ENCODE measurements at regions not wholly inside any gene's neighbourhood (a gene's known extent, or its start where the extent isn't known, plus 50 kb on each side); places are given as distances from the start of the nearest gene placed in this dataset.
"Not testable (repeated sequence)": the region's sequence is repeated elsewhere in the genome, so short reads cannot be mapped to it uniquely, and the experiment has no call there.

- no peak for DNase-seq (ENCODE audit: low spot score)
- Mint-ChIP-seq H3K9me3 (no peaks in the 10 kb centered on the region), H3K4me1 (ENCODE audit: low read depth) (no peaks in the 10 kb centered on the region), H3K27ac (no peak overlapping the region), H3K27me3 (ENCODE audit: low read depth) (peaks cover 2% of the 10 kb centered on the region), H3K36me3 (ENCODE audit: low read depth) (no peaks in the 10 kb centered on the region), H3K4me3 (ENCODE audit: low read depth) (no peak overlapping the region)
- intact Hi-C loops (cut with micrococcal nuclease) = no loop called here
Observed at GRCh38 chr12:103011974-103012763, 54.7 kb downstream of the ASCL1 start.

- H3K27ac Mint-ChIP-seq = no peak overlapping the region
- H3K27me3 Mint-ChIP-seq (ENCODE audit: low read depth) = peaks cover 2% of the 10 kb centered on the region
- no peak overlapping the region for H3K4me3 Mint-ChIP-seq (ENCODE audit: low read depth)
- no peaks in the 10 kb centered on the region for H3K4me1 Mint-ChIP-seq (ENCODE audit: low read depth)
- intact Hi-C loops (cut with micrococcal nuclease) = no loop called here
- DNase-seq (ENCODE audit: low spot score) = no peak
- no peaks in the 10 kb centered on the region for H3K36me3 Mint-ChIP-seq (ENCODE audit: low read depth)
- H3K9me3 Mint-ChIP-seq = no peaks in the 10 kb centered on the region
Observed at GRCh38 chr12:103012884-103013283, 55.4 kb downstream of the ASCL1 start.

GRCh38 chr12:103013741-103014300, 56.3 kb downstream of the ASCL1 start:
- no peak overlapping the region for H3K27ac Mint-ChIP-seq
- H3K4me1 Mint-ChIP-seq (ENCODE audit: low read depth) = no peaks in the 10 kb centered on the region
- H3K27me3 Mint-ChIP-seq (ENCODE audit: low read depth) = peaks cover 2% of the 10 kb centered on the region
- H3K4me3 Mint-ChIP-seq (ENCODE audit: low read depth) = no peak overlapping the region
- no peak for DNase-seq (ENCODE audit: low spot score)
- intact Hi-C loops (cut with micrococcal nuclease) = no loop called here
- no peaks in the 10 kb centered on the region for H3K36me3 Mint-ChIP-seq (ENCODE audit: low read depth)
- no peaks in the 10 kb centered on the region for H3K9me3 Mint-ChIP-seq

DNA sequence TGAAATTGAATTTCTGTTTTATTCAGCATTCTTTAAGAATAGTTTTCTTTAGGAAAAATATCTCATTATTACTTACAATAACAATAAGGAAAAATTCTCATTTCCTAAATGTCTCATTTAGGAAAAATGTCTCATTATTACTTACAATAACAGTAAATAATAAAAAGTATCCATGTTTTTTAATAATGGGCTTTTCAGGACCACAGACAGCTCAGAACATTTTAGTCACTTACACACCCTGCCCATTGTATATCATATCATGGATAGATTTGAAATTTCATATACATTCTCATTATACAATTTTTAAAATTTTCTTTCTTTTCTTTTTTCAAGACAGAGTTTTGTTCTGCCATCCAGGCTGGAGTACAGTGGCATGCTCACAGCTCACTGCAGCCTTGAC, 58.9 kb downstream of the ASCL1 start:
- intact Hi-C loops (cut with micrococcal nuclease) = no loop called here
- H3K27ac Mint-ChIP-seq = no peak overlapping the region

DNA sequence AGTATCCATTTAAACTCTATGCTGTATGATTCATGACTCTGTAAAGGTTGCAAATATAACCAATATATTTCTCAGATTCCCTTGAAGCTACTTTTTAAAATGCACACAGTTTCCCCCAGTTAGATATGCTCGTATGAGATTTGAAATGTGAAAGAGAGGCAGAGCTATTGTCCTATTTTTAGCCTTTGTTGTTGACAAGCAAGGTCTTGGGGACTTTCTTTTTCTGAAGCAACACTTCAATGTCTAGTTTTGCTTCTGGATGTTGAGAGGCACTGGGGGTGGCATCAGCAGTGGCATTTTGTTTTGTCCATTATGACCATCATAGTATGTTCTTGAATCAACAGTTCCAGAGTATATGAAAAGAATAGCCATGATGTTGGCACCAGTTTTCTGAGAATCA, 63.4 kb downstream of the ASCL1 start:
- Mint-ChIP-seq H3K27me3 (ENCODE audit: low read depth) (no peaks in the 10 kb centered on the region), H3K4me1 (ENCODE audit: low read depth) (no peaks in the 10 kb centered on the region), H3K27ac (no peak overlapping the region), H3K9me3 (no peaks in the 10 kb centered on the region), H3K4me3 (ENCODE audit: low read depth) (no peak overlapping the region), H3K36me3 (ENCODE audit: low read depth) (no peaks in the 10 kb centered on the region)
- intact Hi-C loops (cut with micrococcal nuclease) = no loop called here
- DNase-seq (ENCODE audit: low spot score) = no peak

More for the DNA sequence above, 58.9 kb downstream of the ASCL1 start:
- no peak for DNase-seq (ENCODE audit: low spot score)
- no peaks in the 10 kb centered on the region for H3K4me1 Mint-ChIP-seq (ENCODE audit: low read depth)
- no peaks in the 10 kb centered on the region for H3K9me3 Mint-ChIP-seq
- H3K4me3 Mint-ChIP-seq (ENCODE audit: low read depth) = no peak overlapping the region
- no peaks in the 10 kb centered on the region for H3K36me3 Mint-ChIP-seq (ENCODE audit: low read depth)
- H3K27me3 Mint-ChIP-seq (ENCODE audit: low read depth) = peaks cover 2% of the 10 kb centered on the region

- no peaks in the 10 kb centered on the region for H3K27me3 Mint-ChIP-seq (ENCODE audit: low read depth)
- H3K9me3 Mint-ChIP-seq = no peaks in the 10 kb centered on the region
- H3K4me1 Mint-ChIP-seq (ENCODE audit: low read depth) = no peaks in the 10 kb centered on the region
- intact Hi-C loops (cut with micrococcal nuclease) = no loop called here
- no peak overlapping the region for H3K27ac Mint-ChIP-seq
- H3K36me3 Mint-ChIP-seq (ENCODE audit: low read depth) = no peaks in the 10 kb centered on the region
- H3K4me3 Mint-ChIP-seq (ENCODE audit: low read depth) = no peak overlapping the region
- DNase-seq (ENCODE audit: low spot score) = no peak
Observed at GRCh38 chr12:103021538-103022218, 64.2 kb downstream of the ASCL1 start.

DNA sequence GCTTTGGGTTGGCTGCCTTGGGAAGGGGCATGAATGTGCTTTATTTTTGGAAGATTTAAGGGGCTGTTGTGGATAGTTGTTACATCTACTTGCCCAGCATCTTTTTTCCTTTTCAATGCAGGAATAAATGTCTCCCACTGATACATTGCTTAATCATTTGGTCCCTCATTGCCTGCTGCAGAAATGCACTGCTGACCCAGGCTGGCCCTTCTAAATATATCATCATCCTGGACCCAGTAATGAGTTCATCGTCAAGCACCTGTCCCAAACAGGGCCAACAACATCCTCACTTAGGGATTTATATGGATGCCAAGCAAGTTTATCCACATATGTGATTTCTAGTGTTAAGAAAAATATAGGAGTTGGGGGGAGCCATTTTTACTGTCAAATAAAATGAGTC, 67.2 kb downstream of the ASCL1 start:
- intact Hi-C loops (cut with micrococcal nuclease) = no loop called here
- Mint-ChIP-seq H3K4me3 (ENCODE audit: low read depth) (no peak overlapping the region), H3K27me3 (ENCODE audit: low read depth) (no peaks in the 10 kb centered on the region), H3K4me1 (ENCODE audit: low read depth) (no peaks in the 10 kb centered on the region), H3K27ac (no peak overlapping the region), H3K9me3 (no peaks in the 10 kb centered on the region), H3K36me3 (ENCODE audit: low read depth) (no peaks in the 10 kb centered on the region)
- no peak for DNase-seq (ENCODE audit: low spot score)

- H3K4me1 Mint-ChIP-seq (ENCODE audit: low read depth); H3K9me3 Mint-ChIP-seq; H3K4me3 Mint-ChIP-seq (ENCODE audit: low read depth); intact Hi-C loops (cut with micrococcal nuclease); H3K27me3 Mint-ChIP-seq (ENCODE audit: low read depth); H3K27ac Mint-ChIP-seq; DNase-seq (ENCODE audit: low spot score); H3K36me3 Mint-ChIP-seq (ENCODE audit: low read depth): not testable (repeated sequence)
Observed at GRCh38 chr12:103026643-103027042, 69.2 kb downstream of the ASCL1 start.

GRCh38 chr12:103028881-103029639, 71.6 kb downstream of the ASCL1 start:
- H3K4me3 Mint-ChIP-seq (ENCODE audit: low read depth) = no peak overlapping the region
- no peak for DNase-seq (ENCODE audit: low spot score)
- no peaks in the 10 kb centered on the region for H3K27me3 Mint-ChIP-seq (ENCODE audit: low read depth)
- no peaks in the 10 kb centered on the region for H3K36me3 Mint-ChIP-seq (ENCODE audit: low read depth)
- intact Hi-C loops (cut with micrococcal nuclease) = no loop called here
- H3K27ac Mint-ChIP-seq = no peak overlapping the region
- H3K4me1 Mint-ChIP-seq (ENCODE audit: low read depth) = no peaks in the 10 kb centered on the region
- no peaks in the 10 kb centered on the region for H3K9me3 Mint-ChIP-seq

DNA sequence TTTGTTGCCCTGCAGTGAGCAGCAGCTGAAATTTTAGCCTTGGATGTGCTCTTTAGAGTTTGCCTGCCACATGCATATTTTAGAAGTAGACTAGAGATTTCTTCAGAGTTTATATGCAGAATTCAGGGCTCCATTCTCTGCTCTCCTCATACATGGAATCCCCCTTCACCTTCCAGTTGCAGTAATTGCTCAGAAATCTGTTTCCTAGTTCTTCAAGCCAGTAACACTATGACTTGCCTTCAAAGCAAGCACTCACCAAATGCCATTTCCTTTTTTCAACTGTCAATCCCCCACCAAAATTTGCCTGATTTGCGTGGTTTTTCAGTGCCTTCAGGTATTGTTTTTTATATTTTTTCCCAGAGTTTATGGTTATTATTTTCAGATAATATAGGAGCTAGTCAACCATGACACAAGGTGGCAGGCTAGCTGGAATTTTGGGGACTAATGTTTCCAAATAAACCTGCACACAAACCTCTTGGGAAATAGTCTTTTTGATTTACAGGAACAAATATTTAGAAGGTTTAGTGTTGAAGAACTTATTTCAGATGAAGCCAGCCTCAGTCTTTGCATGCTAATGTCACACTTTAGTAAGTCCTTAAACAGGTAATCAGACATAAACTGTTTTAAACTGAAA, 79.2 kb downstream of the ASCL1 start:
- Mint-ChIP-seq H3K27me3 (ENCODE audit: low read depth) (peaks cover 1% of the 10 kb centered on the region), H3K9me3 (no peaks in the 10 kb centered on the region), H3K36me3 (ENCODE audit: low read depth) (no peaks in the 10 kb centered on the region), H3K27ac (no peak overlapping the region), H3K4me3 (ENCODE audit: low read depth) (no peak overlapping the region), H3K4me1 (ENCODE audit: low read depth) (no peaks in the 10 kb centered on the region)
- DNase-seq (ENCODE audit: low spot score) = no peak
- intact Hi-C loops (cut with micrococcal nuclease) = no loop called here

GRCh38 chr12:103043531-103044486, 86.3 kb downstream of the ASCL1 start:
- Mint-ChIP-seq H3K36me3 (ENCODE audit: low read depth) (no peaks in the 10 kb centered on the region), H3K4me3 (ENCODE audit: low read depth) (no peak overlapping the region), H3K4me1 (ENCODE audit: low read depth) (no peaks in the 10 kb centered on the region), H3K27me3 (ENCODE audit: low read depth) (peaks cover 4% of the 10 kb centered on the region), H3K27ac (no peak overlapping the region), H3K9me3 (no peaks in the 10 kb centered on the region)
- intact Hi-C loops (cut with micrococcal nuclease) = no loop called here
- DNase-seq (ENCODE audit: low spot score) = no peak

GRCh38 chr12:103046154-103046553, 88.7 kb downstream of the ASCL1 start:
- no peak overlapping the region for H3K27ac Mint-ChIP-seq
- peaks cover 4% of the 10 kb centered on the region for H3K27me3 Mint-ChIP-seq (ENCODE audit: low read depth)
- intact Hi-C loops (cut with micrococcal nuclease) = no loop called here
- no peak for DNase-seq (ENCODE audit: low spot score)
- no peaks in the 10 kb centered on the region for H3K36me3 Mint-ChIP-seq (ENCODE audit: low read depth)
- no peaks in the 10 kb centered on the region for H3K9me3 Mint-ChIP-seq
- peaks cover 2% of the 10 kb centered on the region for H3K4me1 Mint-ChIP-seq (ENCODE audit: low read depth)
- H3K4me3 Mint-ChIP-seq (ENCODE audit: low read depth) = no peak overlapping the region

Data from activated T-helper 2 cell treated with anti-CD3 and anti-CD28 coated beads, Interferon-gamma antibody, Interleukin-2, Interleukin-4, amounts not matched to agents 10 μg/mL and 5 μg/mL and 100 μg/mL, durations not matched to agents 14 hours and 24 hours and 36 hours (primary cell).